ENCODE measurements at regions not wholly inside any gene's neighbourhood (a gene's known extent, or its start where the extent isn't known, plus 50 kb on each side); places are given as distances from the start of the nearest gene placed in this dataset.

DNA sequence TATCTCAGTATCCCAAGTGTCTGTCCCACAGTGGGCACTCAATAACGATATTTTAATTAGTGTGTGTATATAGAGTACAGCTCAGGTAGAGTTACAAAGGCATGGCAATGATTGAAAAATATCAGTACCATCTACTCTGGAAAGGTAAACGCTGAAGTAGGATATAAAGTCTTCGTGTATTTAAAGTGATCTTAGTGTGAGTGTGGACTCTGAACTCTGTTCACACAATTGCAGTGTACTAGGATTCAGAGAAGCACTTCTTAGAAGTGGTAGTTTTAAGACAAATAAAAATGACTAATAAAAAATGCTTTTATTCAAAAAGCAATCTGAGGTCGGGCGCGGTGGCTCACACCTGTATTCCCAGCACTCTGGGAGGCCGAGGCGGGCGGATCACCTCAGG is 62.9 kb upstream of the RAP2B start (continued):
- TF ChIP-seq FOXK2 (IDR thresholded peaks at IDR 0.05), result no peak
- no peak for TF ChIP-seq CBX3 (IDR thresholded peaks at IDR 0.05; ENCODE audit: borderline replicate concordance, low read depth)
- no peak for TF ChIP-seq SUPT20H (IDR thresholded peaks at IDR 0.05; ENCODE audit: borderline replicate concordance, control insufficient read depth, low read depth, low read length)
- no peak for TF ChIP-seq GABPA (IDR thresholded peaks at IDR 0.05; ENCODE audit: low read depth)

DNA sequence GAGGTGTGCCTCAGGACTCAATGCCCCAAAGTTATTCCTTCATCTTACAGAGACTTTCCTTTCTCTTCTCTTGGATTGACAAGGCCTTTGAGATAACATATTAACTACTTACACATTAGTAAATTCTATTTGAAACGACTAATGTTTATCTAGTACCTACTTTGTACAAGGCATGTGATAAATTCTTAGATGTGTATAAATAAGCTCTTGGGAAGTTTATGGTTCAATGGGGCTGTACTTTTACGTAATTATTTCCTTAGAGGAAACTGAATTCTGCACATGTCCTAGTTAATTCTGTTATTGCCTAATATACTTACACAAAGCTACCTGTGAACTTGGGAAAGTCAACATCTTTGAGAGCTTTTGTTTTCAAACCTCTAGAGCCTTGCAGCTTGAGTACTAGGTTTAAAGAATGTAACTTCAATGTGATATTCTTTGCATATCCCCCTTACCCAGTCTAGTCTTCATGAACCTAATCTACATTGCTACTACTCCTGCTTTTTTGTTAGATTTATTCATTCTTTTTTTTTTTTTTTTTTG is 58.5 kb upstream of the RAP2B start:
- TF ChIP-seq EZH2 (IDR thresholded peaks at IDR 0.05; ENCODE audit: borderline replicate concordance, control insufficient read depth, low read depth, low read length) (no peak), POLR2AphosphoS5 (IDR thresholded peaks at IDR 0.05; ENCODE audit: low read length) (no peak), CHD4 (IDR thresholded peaks at IDR 0.05) (no peak), SREBF1 (IDR thresholded peaks at IDR 0.05; ENCODE audit: low read length) (no peak), NR2C1 (IDR thresholded peaks at IDR 0.05) (no peak), SMAD5 (IDR thresholded peaks at IDR 0.05; ENCODE audit: low read depth) (no peak), PML (IDR thresholded peaks at IDR 0.05; ENCODE audit: low read length) (no peak), NFXL1 (IDR thresholded peaks at IDR 0.05; ENCODE audit: borderline replicate concordance) (no peak), STAT3 (IDR thresholded peaks at IDR 0.05; ENCODE audit: low read depth, low read length) (no peak), BRCA1 (IDR thresholded peaks at IDR 0.05; ENCODE audit: low read depth, low read length) (no peak)
- TF ChIP-seq, protein P1, sequence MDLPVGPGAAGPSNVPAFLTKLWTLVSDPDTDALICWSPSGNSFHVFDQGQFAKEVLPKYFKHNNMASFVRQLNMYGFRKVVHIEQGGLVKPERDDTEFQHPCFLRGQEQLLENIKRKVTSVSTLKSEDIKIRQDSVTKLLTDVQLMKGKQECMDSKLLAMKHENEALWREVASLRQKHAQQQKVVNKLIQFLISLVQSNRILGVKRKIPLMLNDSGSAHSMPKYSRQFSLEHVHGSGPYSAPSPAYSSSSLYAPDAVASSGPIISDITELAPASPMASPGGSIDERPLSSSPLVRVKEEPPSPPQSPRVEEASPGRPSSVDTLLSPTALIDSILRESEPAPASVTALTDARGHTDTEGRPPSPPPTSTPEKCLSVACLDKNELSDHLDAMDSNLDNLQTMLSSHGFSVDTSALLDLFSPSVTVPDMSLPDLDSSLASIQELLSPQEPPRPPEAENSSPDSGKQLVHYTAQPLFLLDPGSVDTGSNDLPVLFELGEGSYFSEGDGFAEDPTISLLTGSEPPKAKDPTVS (IDR thresholded peaks at IDR 0.05; ENCODE audit: low read depth, low read length), result no peak
- TF ChIP-seq, protein P2, sequence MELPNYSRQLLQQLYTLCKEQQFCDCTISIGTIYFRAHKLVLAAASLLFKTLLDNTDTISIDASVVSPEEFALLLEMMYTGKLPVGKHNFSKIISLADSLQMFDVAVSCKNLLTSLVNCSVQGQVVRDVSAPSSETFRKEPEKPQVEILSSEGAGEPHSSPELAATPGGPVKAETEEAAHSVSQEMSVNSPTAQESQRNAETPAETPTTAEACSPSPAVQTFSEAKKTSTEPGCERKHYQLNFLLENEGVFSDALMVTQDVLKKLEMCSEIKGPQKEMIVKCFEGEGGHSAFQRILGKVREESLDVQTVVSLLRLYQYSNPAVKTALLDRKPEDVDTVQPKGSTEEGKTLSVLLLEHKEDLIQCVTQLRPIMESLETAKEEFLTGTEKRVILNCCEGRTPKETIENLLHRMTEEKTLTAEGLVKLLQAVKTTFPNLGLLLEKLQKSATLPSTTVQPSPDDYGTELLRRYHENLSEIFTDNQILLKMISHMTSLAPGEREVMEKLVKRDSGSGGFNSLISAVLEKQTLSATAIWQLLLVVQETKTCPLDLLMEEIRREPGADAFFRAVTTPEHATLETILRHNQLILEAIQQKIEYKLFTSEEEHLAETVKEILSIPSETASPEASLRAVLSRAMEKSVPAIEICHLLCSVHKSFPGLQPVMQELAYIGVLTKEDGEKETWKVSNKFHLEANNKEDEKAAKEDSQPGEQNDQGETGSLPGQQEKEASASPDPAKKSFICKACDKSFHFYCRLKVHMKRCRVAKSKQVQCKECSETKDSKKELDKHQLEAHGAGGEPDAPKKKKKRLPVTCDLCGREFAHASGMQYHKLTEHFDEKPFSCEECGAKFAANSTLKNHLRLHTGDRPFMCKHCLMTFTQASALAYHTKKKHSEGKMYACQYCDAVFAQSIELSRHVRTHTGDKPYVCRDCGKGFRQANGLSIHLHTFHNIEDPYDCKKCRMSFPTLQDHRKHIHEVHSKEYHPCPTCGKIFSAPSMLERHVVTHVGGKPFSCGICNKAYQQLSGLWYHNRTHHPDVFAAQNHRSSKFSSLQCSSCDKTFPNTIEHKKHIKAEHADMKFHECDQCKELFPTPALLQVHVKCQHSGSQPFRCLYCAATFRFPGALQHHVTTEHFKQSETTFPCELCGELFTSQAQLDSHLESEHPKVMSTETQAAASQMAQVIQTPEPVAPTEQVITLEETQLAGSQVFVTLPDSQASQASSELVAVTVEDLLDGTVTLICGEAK (IDR thresholded peaks at IDR 0.05; ENCODE audit: borderline replicate concordance), result no peak
- TF ChIP-seq, protein P3, sequence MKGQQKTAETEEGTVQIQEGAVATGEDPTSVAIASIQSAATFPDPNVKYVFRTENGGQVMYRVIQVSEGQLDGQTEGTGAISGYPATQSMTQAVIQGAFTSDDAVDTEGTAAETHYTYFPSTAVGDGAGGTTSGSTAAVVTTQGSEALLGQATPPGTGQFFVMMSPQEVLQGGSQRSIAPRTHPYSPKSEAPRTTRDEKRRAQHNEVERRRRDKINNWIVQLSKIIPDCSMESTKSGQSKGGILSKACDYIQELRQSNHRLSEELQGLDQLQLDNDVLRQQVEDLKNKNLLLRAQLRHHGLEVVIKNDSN (IDR thresholded peaks at IDR 0.05; ENCODE audit: borderline replicate concordance, extremely low read length, insufficient read depth, low read depth, low read length), result no peak
- no peak overlapping the region for H3K27ac ChIP-seq (ENCODE audit: control insufficient read depth, insufficient read depth)
- H3K9me3 ChIP-seq (replicated peaks; ENCODE audit: control insufficient read depth, insufficient read depth, low read length), result no peaks in the 10 kb centered on the region
- ChIA-PET POLR2A (interaction anchor here (0.6 kb wide), 2 partner anchors 27 to 56 kb away, joined by 5 to 6 read pairs; no protein-coding TSS in a partner anchor), RAD21 (ENCODE audit: unreplicated experiment) (no interaction called here), CTCF (interaction anchor here (0.6 kb wide), 1 partner anchor 12 kb away, joined by 4 read pairs; no protein-coding TSS in a partner anchor), SMC1A (ENCODE audit: uncharacterized antibody, unreplicated experiment) (interaction anchor here (1.1 kb wide), 1 partner anchor 22 kb away, joined by 3 read pairs; no protein-coding TSS in a partner anchor)
- H3K27me3 ChIP-seq (replicated peaks in 1 of 2; ENCODE audit: control insufficient read depth in 2 of 2, insufficient read depth in 2 of 2, low read length in 1 of 2), result no peaks in the 10 kb centered on the region
- no TSS peak for BruUV-seq (replicated peaks)
- H2AFZ ChIP-seq (ENCODE audit: control insufficient read depth, low read depth, low read length), result no peak overlapping the region
- intact Hi-C loops (cut with micrococcal nuclease; ENCODE audit: unreplicated experiment) (no loop called here), in situ Hi-C loops (cut with MboI) (no loop called here)
- no peaks in the 10 kb centered on the region for H3K79me2 ChIP-seq (ENCODE audit: control insufficient read depth, insufficient read depth, low read length)
- no peak overlapping the region for H3K4me3 ChIP-seq
- WGBS (ENCODE audit: insufficient coverage, insufficient replicate concordance, low lambda C conversion rate, missing lambda C conversion rate), result 63% methylated on average over 2 of the region's 2 CpGs
- no peak overlapping the region for H3K4me2 ChIP-seq (ENCODE audit: control insufficient read depth, insufficient read depth)
- FAIRE-seq, result no peak
- DNase-seq (ENCODE audit: low read depth, low spot score), result no peak
- no peaks in the 10 kb centered on the region for H3K36me3 ChIP-seq (ENCODE audit: control insufficient read depth in 2 of 2, insufficient read depth in 2 of 2, low read length in 1 of 2)
- no peak overlapping the region for H3K9ac ChIP-seq (ENCODE audit: control insufficient read depth, insufficient read depth, low read length)
- no peak for ATAC-seq
- H4K20me1 ChIP-seq (ENCODE audit: control insufficient read depth, insufficient read depth), result no peaks in the 10 kb centered on the region
- H3K4me1 ChIP-seq (ENCODE audit: control insufficient read depth, insufficient read depth, low read length), result no peaks in the 10 kb centered on the region

All from GM12878 (cell line).